ENCODE measurements at regions not wholly inside any gene's neighbourhood (a gene's known extent, or its start where the extent isn't known, plus 50 kb on each side); places are given as distances from the start of the nearest gene placed in this dataset.

GRCh38 chr22:27132400-27132799 is 475.0 kb downstream of the MIAT start:
- no peak overlapping the region for H3K4me3 Mint-ChIP-seq
- WGBS (ENCODE audit: extremely low coverage, insufficient read length, low lambda C conversion rate): no CpG with 5 or more reads among the region's 3 CpGs

More at GRCh38 chr22:27132400-27132799, 475.0 kb downstream of the MIAT start:
- H3K56ac ChIP-seq (ENCODE audit: insufficient read length, low read depth, low read length): no peak overlapping the region
- no peaks in the 10 kb centered on the region for H3K23me2 ChIP-seq (ENCODE audit: insufficient read length, low read depth, low read length, poor library complexity, severe bottlenecking)
- H3K79me2 ChIP-seq (ENCODE audit: insufficient read depth, low read length): no peaks in the 10 kb centered on the region
- H3K4ac ChIP-seq (ENCODE audit: low read depth, low read length): no peak overlapping the region
- H3K27ac Mint-ChIP-seq: no peak overlapping the region
- H2BK15ac ChIP-seq (ENCODE audit: low read depth, low read length): no peak overlapping the region
- H2BK20ac ChIP-seq (ENCODE audit: low read depth, low read length, poor library complexity, severe bottlenecking): no peak overlapping the region
- H3K18ac ChIP-seq (ENCODE audit: insufficient read length, low read depth, low read length): no peak overlapping the region
- no peak overlapping the region for H3K4me2 ChIP-seq (ENCODE audit: insufficient read depth, insufficient read length, low read length)
- H3K79me1 ChIP-seq (ENCODE audit: insufficient read depth, low read depth, low read length, poor library complexity, severe bottlenecking): no peaks in the 10 kb centered on the region
- no peaks in the 10 kb centered on the region for H3K9me3 ChIP-seq (ENCODE audit: control insufficient read depth, low read depth, low read length)
- H4K5ac ChIP-seq (ENCODE audit: insufficient read length, low read depth, low read length): no peak overlapping the region
- H3K27ac ChIP-seq (ENCODE audit: insufficient read length, low read depth, low read length): no peak overlapping the region
- peaks cover 0 to 8% of the 10 kb centered on the region in 2 experiments; a peak in 1 of 5 replicates for H3K9me3 Mint-ChIP-seq
- H2AFZ ChIP-seq (ENCODE audit: low read length): no peak overlapping the region
- no peak for DNase-seq
- no peak overlapping the region for H2AK5ac ChIP-seq (ENCODE audit: insufficient read length, low read length)
- H4K91ac ChIP-seq (ENCODE audit: insufficient read length, low read depth, low read length): no peak overlapping the region
- H3K9ac ChIP-seq (ENCODE audit: extremely low read depth, insufficient read length, low read length): no peak overlapping the region
- TF ChIP-seq CTCF (conservative IDR thresholded peaks at IDR 0.05): no peak
- no peak overlapping the region for H2BK12ac ChIP-seq (ENCODE audit: insufficient read length, low read depth, low read length)
- H3K4me1 Mint-ChIP-seq: peaks cover 0 to 9% of the 10 kb centered on the region in 2 experiments; a peak in 2 of 4 replicates
- no peak overlapping the region for H3T11ph ChIP-seq (ENCODE audit: low read length)
- no peaks in the 10 kb centered on the region for H3K27me3 ChIP-seq (ENCODE audit: insufficient read depth, low read length)
- H2BK120ac ChIP-seq (ENCODE audit: low read depth, low read length, poor library complexity, severe bottlenecking): no peak overlapping the region
- H3K4me1 ChIP-seq (ENCODE audit: insufficient read depth, low read length): 0 out of 2 replicates have a peak, but pooled peaks cover 2% of the 10 kb centered on the region
- H2BK5ac ChIP-seq (ENCODE audit: insufficient read length, low read length): no peak overlapping the region
- no peaks in the 10 kb centered on the region for H4K20me1 ChIP-seq (ENCODE audit: control insufficient read depth, insufficient read depth, insufficient read length)
- H4K8ac ChIP-seq (replicated peaks; ENCODE audit: insufficient read length, low read depth, low read length): no peak overlapping the region
- H3K36me3 Mint-ChIP-seq (ENCODE audit: insufficient read depth in 1 of 3, low read depth in 3 of 3): peaks cover 0 to 7% (median 0%) of the 10 kb centered on the region in 3 experiments; a peak in 2 of 7 replicates
- peaks cover 14% of the 10 kb centered on the region for H3K27me3 Mint-ChIP-seq (ENCODE audit: low read depth)
- H3K23ac ChIP-seq (ENCODE audit: insufficient read length, low read depth, low read length): no peak overlapping the region
- H3K14ac ChIP-seq (ENCODE audit: insufficient read depth, low read length): no peak overlapping the region
